ENCODE measurements at regions not wholly inside any gene's neighbourhood (a gene's known extent, or its start where the extent isn't known, plus 50 kb on each side); places are given as distances from the start of the nearest gene placed in this dataset.
"Not testable (repeated sequence)": the region's sequence is repeated elsewhere in the genome, so short reads cannot be mapped to it uniquely, and the experiment has no call there.

DNA sequence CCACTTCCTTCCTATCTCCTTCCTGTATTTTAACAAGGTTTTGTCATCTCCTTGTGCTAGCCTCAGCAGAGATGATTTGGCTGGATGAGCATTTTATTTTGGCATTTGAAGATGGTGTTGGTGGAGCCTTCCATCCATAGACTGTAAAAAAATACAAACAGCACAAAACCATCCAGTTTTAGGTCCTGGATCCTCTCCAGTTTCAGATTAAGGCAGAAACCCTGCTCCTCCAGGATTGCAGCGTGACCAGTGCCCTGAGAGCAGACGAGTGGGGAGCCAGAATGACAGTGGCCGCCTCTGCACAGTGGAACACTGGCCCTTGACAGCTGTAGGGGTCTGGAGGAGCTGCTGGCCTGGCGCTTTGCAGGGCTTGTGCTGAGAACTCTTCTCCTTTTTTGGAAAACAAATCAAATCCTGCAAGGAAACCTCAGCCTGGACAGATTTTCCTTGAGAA, 72.2 kb upstream of the GADD45A start:
- Mint-ChIP-seq H3K4me1 (ENCODE audit: low read depth, unreplicated experiment) (peaks cover 13% of the 10 kb centered on the region), H3K27ac (ENCODE audit: unreplicated experiment) (no peak overlapping the region), H3K4me3 (ENCODE audit: low read depth, unreplicated experiment) (no peak overlapping the region), H3K27me3 (ENCODE audit: unreplicated experiment) (no peaks in the 10 kb centered on the region), H3K9me3 (ENCODE audit: low read depth, unreplicated experiment) (peaks cover 4% of the 10 kb centered on the region), H3K36me3 (ENCODE audit: insufficient read depth, unreplicated experiment) (no peaks in the 10 kb centered on the region)
- no TSS peak for BruUV-seq (replicated peaks)
- intact Hi-C loops (cut with micrococcal nuclease; ENCODE audit: unreplicated experiment): no loop called here
- no peak for DNase-seq
- CTCF ChIA-PET: no interaction called here
- TF ChIP-seq, protein P1, sequence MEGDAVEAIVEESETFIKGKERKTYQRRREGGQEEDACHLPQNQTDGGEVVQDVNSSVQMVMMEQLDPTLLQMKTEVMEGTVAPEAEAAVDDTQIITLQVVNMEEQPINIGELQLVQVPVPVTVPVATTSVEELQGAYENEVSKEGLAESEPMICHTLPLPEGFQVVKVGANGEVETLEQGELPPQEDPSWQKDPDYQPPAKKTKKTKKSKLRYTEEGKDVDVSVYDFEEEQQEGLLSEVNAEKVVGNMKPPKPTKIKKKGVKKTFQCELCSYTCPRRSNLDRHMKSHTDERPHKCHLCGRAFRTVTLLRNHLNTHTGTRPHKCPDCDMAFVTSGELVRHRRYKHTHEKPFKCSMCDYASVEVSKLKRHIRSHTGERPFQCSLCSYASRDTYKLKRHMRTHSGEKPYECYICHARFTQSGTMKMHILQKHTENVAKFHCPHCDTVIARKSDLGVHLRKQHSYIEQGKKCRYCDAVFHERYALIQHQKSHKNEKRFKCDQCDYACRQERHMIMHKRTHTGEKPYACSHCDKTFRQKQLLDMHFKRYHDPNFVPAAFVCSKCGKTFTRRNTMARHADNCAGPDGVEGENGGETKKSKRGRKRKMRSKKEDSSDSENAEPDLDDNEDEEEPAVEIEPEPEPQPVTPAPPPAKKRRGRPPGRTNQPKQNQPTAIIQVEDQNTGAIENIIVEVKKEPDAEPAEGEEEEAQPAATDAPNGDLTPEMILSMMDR (IDR thresholded peaks at IDR 0.05; ENCODE audit: unreplicated experiment): no peak

DNA sequence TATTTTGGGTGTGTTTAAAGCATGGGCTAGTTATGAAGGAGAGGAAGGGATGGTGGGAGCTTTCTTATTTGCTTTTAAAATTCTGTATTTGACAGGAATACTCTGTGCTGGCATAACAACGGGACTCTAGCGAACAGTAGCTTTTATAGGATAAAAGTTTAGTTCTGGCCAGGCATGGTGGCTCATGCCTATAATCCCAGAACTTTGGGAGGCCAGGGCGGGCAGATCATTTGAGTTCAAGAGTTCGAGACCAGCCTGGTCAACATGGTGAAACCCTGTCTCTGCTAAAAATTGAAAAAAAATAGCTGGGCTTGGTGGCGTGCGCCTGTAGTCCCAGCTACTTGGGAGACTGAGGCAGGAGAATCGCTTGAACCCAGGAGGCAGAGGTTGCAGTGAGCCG, 71.5 kb upstream of the GADD45A start:
- H3K36me3 Mint-ChIP-seq (ENCODE audit: insufficient read depth, unreplicated experiment); H3K9me3 Mint-ChIP-seq (ENCODE audit: low read depth, unreplicated experiment); H3K27ac Mint-ChIP-seq (ENCODE audit: unreplicated experiment); intact Hi-C loops (cut with micrococcal nuclease; ENCODE audit: unreplicated experiment); H3K27me3 Mint-ChIP-seq (ENCODE audit: unreplicated experiment); H3K4me3 Mint-ChIP-seq (ENCODE audit: low read depth, unreplicated experiment); DNase-seq; BruUV-seq (replicated peaks): not testable (repeated sequence)
- peaks cover 15% of the 10 kb centered on the region for H3K4me1 Mint-ChIP-seq (ENCODE audit: low read depth, unreplicated experiment)
- CTCF ChIA-PET: interaction anchor here (0.7 kb wide), 1 partner anchor 332 kb away, joined by 3 read pairs; no protein-coding TSS in a partner anchor

DNA sequence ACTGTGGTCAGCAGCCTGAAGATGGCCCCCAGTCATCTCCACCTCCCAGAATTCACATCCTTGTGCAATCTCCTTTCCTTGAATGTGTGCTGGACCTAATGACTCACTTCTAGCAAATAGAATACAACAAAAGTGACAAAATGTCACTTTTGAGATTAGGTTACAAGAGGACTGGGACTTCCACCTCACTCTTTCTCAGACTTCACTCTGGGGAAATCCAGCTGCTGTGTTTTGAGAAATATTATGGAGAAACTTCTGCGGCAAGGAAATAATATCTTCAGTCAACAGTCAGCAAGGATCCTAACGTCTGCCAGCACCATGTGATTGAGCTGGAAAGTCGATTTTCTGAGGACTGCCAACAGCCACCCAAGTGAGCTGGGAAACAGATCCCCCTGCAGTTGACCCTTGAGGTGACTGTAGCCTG, 70.5 kb upstream of the GADD45A start:
- CTCF ChIA-PET: interaction anchor here (0.7 kb wide), 1 partner anchor 34 kb away, joined by 4 read pairs; no protein-coding TSS in a partner anchor
- intact Hi-C loops (cut with micrococcal nuclease; ENCODE audit: unreplicated experiment): no loop called here
- Mint-ChIP-seq H3K27me3 (ENCODE audit: unreplicated experiment) (no peaks in the 10 kb centered on the region), H3K27ac (ENCODE audit: unreplicated experiment) (no peak overlapping the region), H3K4me3 (ENCODE audit: low read depth, unreplicated experiment) (no peak overlapping the region), H3K36me3 (ENCODE audit: insufficient read depth, unreplicated experiment) (no peaks in the 10 kb centered on the region), H3K4me1 (ENCODE audit: low read depth, unreplicated experiment) (peaks cover 26% of the 10 kb centered on the region), H3K9me3 (ENCODE audit: low read depth, unreplicated experiment) (peaks cover 4% of the 10 kb centered on the region)
- BruUV-seq (replicated peaks): no TSS peak
- TF ChIP-seq, protein P1 (IDR thresholded peaks at IDR 0.05; ENCODE audit: unreplicated experiment): no peak
- no peak for DNase-seq

DNA sequence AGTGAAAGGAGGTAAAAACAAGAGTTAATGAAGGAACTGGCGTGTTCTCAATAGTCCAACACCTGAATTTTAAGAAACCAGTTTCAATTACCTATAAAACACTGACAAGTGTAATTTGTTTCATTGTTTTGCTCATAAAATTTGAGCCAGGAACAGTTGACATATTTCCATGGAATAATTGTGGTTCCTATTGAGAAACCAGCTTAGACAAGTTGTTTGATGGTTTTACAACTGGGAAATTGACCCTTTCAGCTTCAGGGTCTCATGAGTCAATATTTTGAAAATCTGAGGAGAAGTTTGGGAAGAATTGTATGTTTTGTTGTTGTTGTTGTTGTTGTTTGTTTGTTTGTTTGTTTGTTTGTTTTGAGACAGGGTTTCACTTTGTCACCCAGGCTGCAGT, 69.1 kb upstream of the GADD45A start:
- no peaks in the 10 kb centered on the region for H3K27me3 Mint-ChIP-seq (ENCODE audit: unreplicated experiment)
- peaks cover 4% of the 10 kb centered on the region for H3K9me3 Mint-ChIP-seq (ENCODE audit: low read depth, unreplicated experiment)
- no peaks in the 10 kb centered on the region for H3K36me3 Mint-ChIP-seq (ENCODE audit: insufficient read depth, unreplicated experiment)
- H3K4me3 Mint-ChIP-seq (ENCODE audit: low read depth, unreplicated experiment): no peak overlapping the region
- H3K4me1 Mint-ChIP-seq (ENCODE audit: low read depth, unreplicated experiment): peaks cover 26% of the 10 kb centered on the region
- CTCF ChIA-PET: interaction anchor here (0.7 kb wide), 1 partner anchor 82 kb away, joined by 5 read pairs; no protein-coding TSS in a partner anchor
- intact Hi-C loops (cut with micrococcal nuclease; ENCODE audit: unreplicated experiment): no loop called here
- TF ChIP-seq, protein P1 (IDR thresholded peaks at IDR 0.05; ENCODE audit: unreplicated experiment): no peak
- no peak for DNase-seq
- no TSS peak for BruUV-seq (replicated peaks)
- no peak overlapping the region for H3K27ac Mint-ChIP-seq (ENCODE audit: unreplicated experiment)

DNA sequence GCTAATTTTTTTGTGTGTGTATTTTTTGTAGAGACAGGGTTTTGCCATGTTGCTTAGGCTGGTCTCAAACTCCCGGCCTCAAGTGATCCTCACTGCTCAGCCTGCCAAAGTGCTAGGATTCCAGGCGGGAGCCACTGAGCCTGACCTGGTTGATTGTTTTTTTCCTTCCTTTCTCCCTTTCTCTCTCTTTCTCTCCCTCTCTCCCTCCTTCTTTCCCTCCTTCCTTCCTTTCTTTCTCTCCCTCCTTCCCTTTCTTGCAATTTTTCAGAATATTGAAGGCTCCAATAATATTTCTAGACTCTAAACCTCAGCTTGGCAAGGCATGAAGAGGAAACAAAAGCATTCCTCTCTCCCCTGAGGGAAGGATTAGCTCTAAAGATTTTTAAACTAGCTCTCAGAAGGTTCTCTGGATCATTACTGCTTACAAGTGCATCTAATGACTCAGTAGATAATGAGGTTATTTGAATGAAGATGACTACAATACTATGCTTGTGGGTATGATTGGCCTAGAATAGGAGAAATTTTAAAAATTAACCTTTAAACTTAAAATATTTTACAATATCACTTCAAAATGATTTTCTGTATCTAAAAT, 68.5 kb upstream of the GADD45A start:
- H3K9me3 Mint-ChIP-seq (ENCODE audit: low read depth, unreplicated experiment): peaks cover 4% of the 10 kb centered on the region
- intact Hi-C loops (cut with micrococcal nuclease; ENCODE audit: unreplicated experiment): no loop called here
- CTCF ChIA-PET: interaction anchor here (0.7 kb wide), 1 partner anchor 83 kb away, joined by 5 read pairs; no protein-coding TSS in a partner anchor

More for the DNA sequence above, 68.5 kb upstream of the GADD45A start:
- H3K4me1 Mint-ChIP-seq (ENCODE audit: low read depth, unreplicated experiment): peaks cover 26% of the 10 kb centered on the region
- no peak for DNase-seq
- no peaks in the 10 kb centered on the region for H3K36me3 Mint-ChIP-seq (ENCODE audit: insufficient read depth, unreplicated experiment)
- no TSS peak for BruUV-seq (replicated peaks)
- no peaks in the 10 kb centered on the region for H3K27me3 Mint-ChIP-seq (ENCODE audit: unreplicated experiment)
- TF ChIP-seq, protein P1 (IDR thresholded peaks at IDR 0.05; ENCODE audit: unreplicated experiment): no peak
- H3K27ac Mint-ChIP-seq (ENCODE audit: unreplicated experiment): no peak overlapping the region
- no peak overlapping the region for H3K4me3 Mint-ChIP-seq (ENCODE audit: low read depth, unreplicated experiment)
